ENCODE measurements at regions not wholly inside any gene's neighbourhood (a gene's known extent, or its start where the extent isn't known, plus 50 kb on each side); places are given as distances from the start of the nearest gene placed in this dataset.

- TF ChIP-seq EZH2 (IDR thresholded peaks at IDR 0.05; ENCODE audit: borderline replicate concordance) = no peak
- TF ChIP-seq EZH2phosphoT487 (IDR thresholded peaks at IDR 0.05; ENCODE audit: low read depth, severe bottlenecking, unreplicated experiment) = no peak
- TF ChIP-seq CTCF (IDR thresholded peaks at IDR 0.05; ENCODE audit: poor library complexity) = no peak
These were observed 142.9 kb upstream of the KLF7 start for GRCh38 chr2:207308519-207309224.
